Transverse colon (tissue), 3 donors: ENCODE measurements at regions not wholly inside any gene's neighbourhood (a gene's known extent, or its start where the extent isn't known, plus 50 kb on each side); places are given as distances from the start of the nearest gene placed in this dataset.

Experiments
- CTCF ChIP-seq, 5 experiments: fragments of 200-600 bp in 3 of 5; fragments of 450-650 bp in 2 of 5; sonication (generic) in 3 of 5; IDR thresholded peaks; 1 replicate in 2 of 5; 2 replicates in 3 of 5; pipeline ENCODE4 v1.5.1; 2016 to 2017; ENCODE audit warnings: antibody characterized with exemption in 5 of 5, inconsistent platforms in 3 of 5, mild to moderate bottlenecking in 2 of 5, moderate library complexity in 1 of 5
- EP300 ChIP-seq: sonication (generic); formaldehyde crosslinking; IDR thresholded peaks from one replicate; pipeline ENCODE4 v1.6.1; 2017; ENCODE audit warnings: antibody characterized with exemption, low read depth
- POLR2A ChIP-seq: fragments of 450-650 bp; IDR thresholded peaks from one replicate; pipeline ENCODE4 v1.6.1; 2016; ENCODE audit warnings: antibody characterized with exemption, mild to moderate bottlenecking, moderate library complexity

DNA sequence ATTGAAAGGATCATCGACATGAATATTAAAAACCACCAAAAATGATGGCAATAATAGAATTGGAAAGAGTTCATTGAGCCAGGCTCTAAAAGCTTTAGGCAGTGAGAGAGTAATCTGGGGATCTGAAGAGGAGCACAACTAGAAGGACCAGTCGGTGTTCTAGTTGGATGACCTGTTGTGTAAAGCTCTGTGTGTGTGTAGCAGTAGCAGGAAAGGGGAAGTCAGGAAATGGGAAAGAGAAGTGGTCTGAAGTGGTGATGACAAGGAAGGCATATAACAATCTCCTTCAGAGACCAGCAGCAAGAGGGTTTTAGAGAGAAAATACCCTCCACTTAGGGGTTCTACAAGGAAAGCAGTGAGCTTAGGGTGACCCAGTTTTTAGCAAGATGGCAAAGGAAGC lies 539.2 kb downstream of the HTR7 start:
- TF ChIP-seq CTCF (IDR thresholded peaks at IDR 0.05) = no peak
- no peak for TF ChIP-seq EP300
- TF ChIP-seq POLR2A = no peak
